Cardiac muscle cell (in vitro differentiated cells and primary cell): ENCODE measurements at regions not wholly inside any gene's neighbourhood (a gene's known extent, or its start where the extent isn't known, plus 50 kb on each side); places are given as distances from the start of the nearest gene placed in this dataset.

Source experiments
- DNase-seq, 2 donors: peaks; one replicate each; pipeline versions ENCODE4 v3.0.0 to v3.0.0-alpha.2; 2010 to 2017; ENCODE audit warnings: low read depth in 1 of 2, low spot score in 1 of 2
- H3K27ac ChIP-seq: fragments of 200-600 bp; sonication (generic); 2 replicates; pipeline ENCODE4 v1.5.1; 2016
- H3K27me3 ChIP-seq: fragments of 200-600 bp; sonication (generic); 2 replicates; pipeline ENCODE4 v1.6.0; 2016; ENCODE audit warnings: control low read depth
- H3K36me3 ChIP-seq: fragments of 200-600 bp; sonication (generic); 2 replicates; pipeline ENCODE4 v1.5.1; 2016; ENCODE audit warnings: control low read depth
- H3K4me1 ChIP-seq: fragments of 200-600 bp; sonication (generic); 2 replicates; pipeline ENCODE4 v1.8.1; 2017; ENCODE audit warnings: low read depth, mild to moderate bottlenecking, mixed run types
- H3K4me3 ChIP-seq: fragments of 200-600 bp; sonication (generic); 2 replicates; pipeline ENCODE4 v1.5.1; 2016; ENCODE audit warnings: mild to moderate bottlenecking
- H3K9me3 ChIP-seq: fragments of 200-600 bp; sonication (generic); 2 replicates; pipeline ENCODE4 v1.5.1; 2017; ENCODE audit warnings: low read depth, mild to moderate bottlenecking, control low read depth
- CTCF ChIP-seq: IDR thresholded peaks from 2 replicates; pipeline ENCODE4 v1.5.1; 2012; ENCODE audit warnings: low read depth, mild to moderate bottlenecking, low read length

- H3K4me3 ChIP-seq: no peak overlapping the region
- H3K9me3 ChIP-seq: no peaks in the 10 kb centered on the region
- no peaks in the 10 kb centered on the region for H3K4me1 ChIP-seq
- no peak for TF ChIP-seq CTCF
- peaks cover 46% of the 10 kb centered on the region for H3K27me3 ChIP-seq
- DNase-seq: no peak
- no peak overlapping the region for H3K27ac ChIP-seq
- no peaks in the 10 kb centered on the region for H3K36me3 ChIP-seq
Measured at GRCh38 chr17:34517406-34517805, 62.0 kb upstream of the TMEM132E start.

- Histone ChIP-seq H3K4me3 (no peak overlapping the region), H3K4me1 (no peaks in the 10 kb centered on the region), H3K9me3 (no peaks in the 10 kb centered on the region), H3K27ac (no peak overlapping the region), H3K27me3 (peaks cover 82% of the 10 kb centered on the region), H3K36me3 (no peaks in the 10 kb centered on the region)
- no peak for DNase-seq
- TF ChIP-seq CTCF: no peak
Measured at GRCh38 chr17:34511931-34512330, 67.5 kb upstream of the TMEM132E start.

GRCh38 chr17:34511265-34511664 lies 68.1 kb upstream of the TMEM132E start:
- H3K4me3 ChIP-seq: no peak overlapping the region
- peaks cover 82% of the 10 kb centered on the region for H3K27me3 ChIP-seq
- H3K4me1 ChIP-seq: no peaks in the 10 kb centered on the region
- TF ChIP-seq CTCF: no peak
- H3K9me3 ChIP-seq: no peaks in the 10 kb centered on the region
- no peak overlapping the region for H3K27ac ChIP-seq
- no peaks in the 10 kb centered on the region for H3K36me3 ChIP-seq
- DNase-seq: peak in 1 of 2 donors; percentile 3

- TF ChIP-seq CTCF: no peak
- no peak overlapping the region for H3K4me3 ChIP-seq
- no peak overlapping the region for H3K27ac ChIP-seq
- no peaks in the 10 kb centered on the region for H3K4me1 ChIP-seq
- no peak for DNase-seq
- no peaks in the 10 kb centered on the region for H3K36me3 ChIP-seq
- peaks cover 81% of the 10 kb centered on the region for H3K27me3 ChIP-seq
- no peaks in the 10 kb centered on the region for H3K9me3 ChIP-seq
Measured at GRCh38 chr17:34504814-34505484, 74.4 kb upstream of the TMEM132E start.

GRCh38 chr17:34503528-34504195 lies 75.7 kb upstream of the TMEM132E start:
- no peak for TF ChIP-seq CTCF
- Histone ChIP-seq H3K9me3 (no peaks in the 10 kb centered on the region), H3K4me1 (no peaks in the 10 kb centered on the region), H3K27ac (no peak overlapping the region), H3K4me3 (no peak overlapping the region), H3K36me3 (no peaks in the 10 kb centered on the region), H3K27me3 (peaks cover 70% of the 10 kb centered on the region)
- peak in 1 of 2 donors; percentile 23 for DNase-seq
